NCI-H2107 treated with DMSO at 0.1 percent for 48 hours (cell line): ENCODE measurements at regions not wholly inside any gene's neighbourhood (a gene's known extent, or its start where the extent isn't known, plus 50 kb on each side); places are given as distances from the start of the nearest gene placed in this dataset.
"Not testable (repeated sequence)": the region's sequence is repeated elsewhere in the genome, so short reads cannot be mapped to it uniquely, and the experiment has no call there.

Source experiments
- DNase-seq: peaks from one replicate; lab custom pipeline; 2025; ENCODE audit not compliant: unreplicated experiment; lab: John Stamatoyannopoulos, UW

DNA sequence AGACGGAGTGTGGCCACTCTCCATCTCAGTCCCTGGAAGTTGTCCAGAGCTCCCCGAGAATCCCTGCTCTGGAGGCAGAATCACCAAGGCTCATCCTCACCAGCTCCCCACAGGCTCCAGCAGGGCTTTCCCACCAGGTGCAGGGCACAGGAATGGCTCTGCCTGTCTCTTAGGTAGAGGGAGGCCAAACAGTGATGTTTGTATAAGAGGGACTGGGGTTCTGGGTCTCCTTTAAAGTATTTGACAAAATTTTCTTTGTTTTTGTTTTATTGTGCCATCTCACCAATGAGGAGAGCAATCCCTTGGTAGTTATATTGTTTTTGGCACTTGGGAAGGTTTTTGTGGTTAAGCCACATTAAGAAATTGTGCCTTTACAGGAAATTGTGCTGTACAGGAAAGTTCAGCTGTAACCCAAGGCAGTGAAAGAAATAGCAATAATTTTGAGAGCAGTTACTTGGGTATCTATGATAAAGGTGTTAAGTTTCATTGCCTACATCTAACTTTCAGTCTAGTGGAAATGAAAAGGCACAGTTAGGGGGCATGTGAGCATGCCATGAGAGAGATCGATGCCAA lies 219.3 kb upstream of the PRSS58 start:
- DNase-seq = no peak

DNA sequence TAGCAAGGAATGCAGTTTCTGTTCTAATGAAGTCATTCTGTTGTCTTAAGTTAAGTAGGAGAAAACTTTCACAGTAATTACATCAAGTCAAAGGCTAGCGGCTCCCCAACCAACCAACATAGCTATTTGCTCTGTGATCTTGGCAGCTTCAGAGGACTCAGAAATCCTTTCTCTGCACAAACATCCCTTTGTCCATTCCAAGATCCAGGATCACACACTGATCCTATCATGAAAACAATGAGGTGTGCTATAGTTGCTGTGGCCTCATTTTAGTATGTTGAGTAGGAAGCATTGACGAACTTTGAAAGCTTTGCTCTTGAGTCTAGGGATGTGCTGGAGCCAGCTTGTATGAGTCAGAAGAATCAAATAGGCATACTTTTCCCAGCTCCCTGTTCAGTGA lies 218.2 kb upstream of the PRSS58 start:
- DNase-seq = no peak

DNA sequence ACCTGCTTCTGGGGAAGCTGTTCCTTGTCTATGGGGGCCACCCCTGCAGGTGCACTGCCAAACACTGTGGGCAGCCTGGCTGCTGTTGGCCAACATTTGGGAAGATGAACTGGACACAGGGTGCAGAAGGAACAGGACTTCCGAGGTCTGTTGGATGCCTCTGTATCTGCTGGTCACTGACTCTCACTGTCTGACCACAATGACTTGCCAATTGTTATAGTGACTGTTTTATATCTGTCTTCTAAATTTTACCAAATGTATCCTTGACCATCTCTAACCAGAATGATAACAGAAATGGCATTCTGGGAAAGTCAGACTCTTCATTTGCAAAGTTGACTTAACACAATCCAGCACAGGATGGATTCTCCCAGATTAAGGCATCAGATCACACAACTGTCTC lies 214.0 kb upstream of the PRSS58 start:
- DNase-seq = peak; percentile 9

DNA sequence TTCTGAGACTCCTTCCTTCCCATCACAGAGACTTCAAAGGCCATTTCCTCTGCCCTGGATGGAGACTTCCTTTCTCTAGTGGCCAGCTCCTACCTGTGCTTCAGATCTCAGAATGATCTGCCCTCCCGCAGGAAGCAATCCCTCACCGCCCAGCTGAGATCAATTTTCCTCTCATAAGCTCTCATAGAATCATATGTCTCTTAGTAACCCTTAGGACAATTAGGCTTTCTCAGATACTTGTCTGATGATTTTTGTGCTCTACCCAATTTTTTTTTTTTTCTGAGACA lies 212.6 kb upstream of the PRSS58 start:
- no peak for DNase-seq

DNA sequence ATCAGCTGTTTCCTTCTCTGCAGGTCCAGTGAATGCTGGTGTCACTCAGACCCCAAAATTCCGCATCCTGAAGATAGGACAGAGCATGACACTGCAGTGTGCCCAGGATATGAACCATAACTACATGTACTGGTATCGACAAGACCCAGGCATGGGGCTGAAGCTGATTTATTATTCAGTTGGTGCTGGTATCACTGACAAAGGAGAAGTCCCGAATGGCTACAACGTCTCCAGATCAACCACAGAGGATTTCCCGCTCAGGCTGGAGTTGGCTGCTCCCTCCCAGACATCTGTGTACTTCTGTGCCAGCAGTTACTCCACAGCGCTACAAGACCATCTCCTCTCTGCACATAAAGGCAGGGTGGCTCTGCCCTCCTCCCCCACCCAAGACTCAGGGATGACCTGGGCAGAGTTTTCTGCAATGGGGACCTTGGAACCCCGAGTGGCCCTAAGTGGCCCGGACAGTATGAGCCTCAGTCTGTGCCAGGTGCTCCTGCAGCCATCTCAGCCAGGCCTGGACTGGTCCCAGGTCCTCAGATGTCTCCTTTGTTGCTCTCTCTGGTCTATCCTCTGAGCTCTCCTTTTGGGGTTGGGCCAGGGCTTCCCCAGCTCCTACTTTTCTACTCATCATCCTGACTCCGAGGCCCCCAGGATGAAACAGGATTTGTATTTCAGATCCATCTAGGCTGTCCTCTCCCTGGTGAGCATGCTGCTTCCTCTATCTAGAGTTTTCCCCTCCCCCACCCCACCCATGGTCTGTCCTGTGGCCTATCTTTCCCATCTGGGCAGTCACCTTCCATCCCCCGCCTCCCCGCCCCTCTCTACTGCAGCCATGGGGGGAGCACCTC lies 212.1 kb upstream of the PRSS58 start:
- DNase-seq = no peak

DNA sequence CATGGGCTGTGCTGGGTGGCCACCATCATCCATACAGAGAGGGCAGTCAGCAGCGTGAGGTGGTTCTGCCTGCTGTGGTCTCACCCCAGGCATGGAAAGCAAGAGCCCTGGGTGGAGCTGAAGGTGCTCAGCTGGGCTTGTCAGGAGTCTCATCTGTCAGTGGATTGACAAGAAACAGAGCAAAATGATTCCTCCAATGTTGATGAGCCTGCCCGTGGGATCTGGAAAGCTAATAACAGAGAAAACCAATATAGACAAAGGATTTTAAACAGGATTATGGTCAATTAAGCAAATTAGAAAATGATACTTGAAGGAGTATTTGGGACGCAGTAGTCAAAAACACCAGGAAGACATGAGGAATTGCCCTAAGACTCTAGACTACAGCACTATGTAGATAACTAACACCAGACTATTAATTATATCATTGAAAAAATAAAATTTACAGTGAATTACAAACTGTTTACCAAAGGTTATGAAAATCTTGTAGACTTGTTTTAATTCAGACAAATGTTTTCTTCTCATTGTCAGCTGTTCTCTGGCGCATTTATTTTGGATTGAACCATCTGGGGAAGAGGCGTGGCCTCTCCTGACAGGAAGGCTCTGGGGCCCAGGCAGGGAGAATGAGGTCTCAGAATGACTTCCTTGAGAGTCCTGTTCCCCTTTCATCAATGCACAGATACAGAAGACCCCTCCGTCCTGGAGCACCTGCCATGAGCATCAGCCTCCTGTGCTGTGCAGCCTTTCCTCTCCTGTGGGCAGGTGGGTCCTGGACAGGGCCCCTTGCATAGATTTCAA lies 211.2 kb upstream of the PRSS58 start:
- no peak for DNase-seq

DNA sequence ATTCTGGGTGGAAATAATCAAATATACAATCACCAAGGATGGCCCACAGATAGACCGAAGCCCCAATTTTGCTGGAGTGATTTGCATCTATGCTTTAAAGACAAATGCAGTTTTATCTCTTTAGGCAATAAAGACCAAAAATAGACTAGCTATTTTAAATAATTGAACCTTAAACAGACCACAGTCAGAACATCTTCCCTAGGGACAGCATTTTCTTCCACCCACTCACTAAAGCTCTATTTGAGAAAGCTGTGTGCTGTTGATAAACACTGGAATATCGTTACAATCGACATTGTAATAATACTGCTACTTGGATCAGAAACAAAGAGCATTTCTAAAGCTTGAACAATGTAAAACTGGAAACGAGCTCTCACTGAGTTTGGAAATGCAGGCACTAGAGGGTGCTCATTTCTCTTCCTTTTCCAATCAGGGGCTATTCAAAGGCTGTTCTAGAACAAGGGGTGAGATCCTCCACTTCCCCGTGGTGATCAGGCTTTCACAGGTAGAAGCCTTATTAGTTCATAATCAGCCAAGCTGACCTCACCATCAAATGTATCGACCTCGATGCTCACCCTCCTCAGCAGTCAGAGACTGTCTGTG lies 209.3 kb upstream of the PRSS58 start:
- DNase-seq = not testable (repeated sequence)

DNA sequence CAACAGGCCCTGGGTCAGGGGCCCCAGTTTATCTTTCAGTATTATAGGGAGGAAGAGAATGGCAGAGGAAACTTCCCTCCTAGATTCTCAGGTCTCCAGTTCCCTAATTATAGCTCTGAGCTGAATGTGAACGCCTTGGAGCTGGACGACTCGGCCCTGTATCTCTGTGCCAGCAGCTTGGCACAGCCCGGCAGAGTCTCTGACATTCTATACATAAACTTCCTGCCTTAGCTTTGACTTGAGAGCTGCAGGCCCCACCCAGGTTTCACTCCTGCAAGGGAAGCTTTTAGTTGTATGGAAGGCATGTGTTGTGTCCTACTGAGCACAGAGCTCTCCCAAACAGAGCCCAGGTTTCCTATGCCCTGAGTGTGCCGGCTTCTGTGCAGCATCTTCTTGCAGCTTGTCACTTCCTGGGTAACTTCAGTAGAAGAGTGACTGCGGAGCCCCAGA lies 205.6 kb upstream of the PRSS58 start:
- no peak for DNase-seq

DNA sequence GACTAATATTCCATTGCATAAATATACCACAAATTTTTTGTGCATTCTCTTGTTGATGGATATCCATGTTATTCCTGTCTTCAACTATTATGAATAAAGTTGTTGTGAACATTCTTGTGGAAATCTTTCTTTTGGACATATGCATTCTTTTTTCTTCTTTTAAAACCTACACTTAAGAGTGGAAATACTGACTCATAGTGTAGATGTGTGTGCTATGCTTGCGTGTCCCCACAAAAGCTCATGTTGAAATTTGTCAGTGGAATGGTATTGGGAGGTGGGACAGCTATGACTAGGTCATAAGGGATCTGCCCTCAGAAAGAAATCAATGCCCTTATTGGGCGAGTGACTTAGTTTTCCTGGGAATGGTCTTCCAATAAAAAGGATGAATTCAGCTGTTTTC lies 203.6 kb upstream of the PRSS58 start:
- no peak for DNase-seq

DNA sequence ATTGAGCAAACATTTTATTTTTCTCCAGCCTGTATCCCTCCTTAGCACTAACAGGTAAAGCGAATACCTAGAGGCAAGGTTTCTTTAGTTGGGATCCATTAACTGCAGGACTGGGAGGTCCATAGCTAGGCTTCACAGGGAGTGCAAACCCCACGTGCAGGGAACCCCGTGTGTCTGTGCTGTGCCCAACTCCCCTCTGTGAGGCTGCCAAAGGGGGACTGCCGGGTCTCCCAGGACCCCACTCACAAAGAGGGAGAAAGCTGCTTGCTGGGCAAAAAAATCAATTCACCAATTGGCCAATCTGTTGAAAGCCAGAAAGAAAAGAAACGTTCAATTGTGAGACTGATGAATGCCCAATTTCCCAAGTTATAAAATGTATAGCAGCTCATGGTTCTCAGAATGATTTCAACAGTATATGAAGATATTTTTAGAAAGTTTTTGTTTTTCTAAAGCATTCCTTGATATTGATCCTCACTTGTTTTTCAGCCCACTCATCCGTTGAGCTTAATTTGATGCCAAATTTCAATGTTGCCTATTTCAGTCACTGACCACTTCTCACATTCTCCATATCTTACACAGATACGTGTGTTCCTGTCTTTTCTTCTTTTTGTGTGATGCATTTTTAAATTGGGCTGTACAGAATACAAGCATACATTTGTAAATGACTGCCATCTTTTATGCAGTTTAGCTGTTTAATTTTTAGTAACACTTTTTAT lies 202.7 kb upstream of the PRSS58 start:
- DNase-seq = no peak

DNA sequence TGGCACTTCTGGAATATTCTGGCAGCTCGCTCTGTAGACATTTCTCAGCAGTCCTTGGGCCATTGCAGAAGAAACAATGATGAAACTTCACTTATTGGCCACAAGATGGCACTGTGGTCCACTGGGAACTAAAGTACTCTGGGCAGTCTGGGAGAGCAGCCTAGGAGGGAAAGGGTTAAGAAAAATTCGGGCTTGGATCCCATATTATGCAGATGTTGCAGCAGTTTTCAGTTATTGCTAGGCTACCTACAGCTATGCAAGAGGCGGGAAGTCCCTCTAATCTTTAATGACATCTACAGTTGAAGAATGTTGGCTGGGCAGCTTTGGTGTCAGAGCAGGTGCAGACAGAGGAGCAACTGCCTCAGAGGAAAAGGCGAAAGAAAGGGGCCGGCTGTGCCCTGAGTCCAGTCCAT lies 201.7 kb upstream of the PRSS58 start:
- DNase-seq = peak; percentile 1

DNA sequence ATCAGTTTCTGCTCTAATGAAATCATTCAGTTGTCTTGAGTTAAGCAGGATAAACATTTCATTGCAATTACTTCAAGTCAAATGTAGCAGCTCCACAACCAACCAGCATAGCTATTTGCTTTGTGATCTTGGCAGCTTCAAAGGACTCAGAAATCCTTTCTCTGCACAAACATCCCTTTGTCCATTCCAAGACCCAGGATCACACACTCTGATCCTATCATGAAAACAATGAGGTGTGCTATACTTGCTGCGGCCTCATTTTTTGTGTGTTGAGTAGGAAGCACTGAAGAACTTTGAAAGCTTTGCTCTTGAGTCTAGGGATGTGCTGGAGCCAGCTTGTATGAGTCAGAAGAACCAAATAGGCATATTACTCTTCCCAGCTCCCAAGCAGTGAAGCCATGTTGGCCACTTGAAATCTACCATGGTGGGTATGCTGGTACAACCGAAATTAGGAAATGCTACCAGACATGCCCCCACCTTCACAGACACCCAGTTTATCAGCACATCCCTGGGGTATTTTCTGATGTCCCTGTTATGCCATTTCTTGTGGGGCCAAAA lies 199.4 kb upstream of the PRSS58 start:
- DNase-seq = no peak

DNA sequence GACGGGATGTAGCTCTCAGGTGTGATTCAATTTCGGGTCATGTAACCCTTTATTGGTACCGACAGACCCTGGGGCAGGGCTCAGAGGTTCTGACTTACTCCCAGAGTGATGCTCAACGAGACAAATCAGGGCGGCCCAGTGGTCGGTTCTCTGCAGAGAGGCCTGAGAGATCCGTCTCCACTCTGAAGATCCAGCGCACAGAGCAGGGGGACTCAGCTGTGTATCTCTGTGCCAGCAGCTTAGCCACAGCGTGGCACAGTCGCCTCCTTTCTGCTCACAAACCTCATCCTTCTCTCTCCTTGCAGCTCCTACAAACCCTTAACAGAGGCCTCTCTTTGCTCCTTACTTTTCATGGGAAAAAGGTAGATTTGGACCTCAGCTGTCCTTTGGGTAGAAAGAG lies 197.5 kb upstream of the PRSS58 start:
- DNase-seq = no peak

DNA sequence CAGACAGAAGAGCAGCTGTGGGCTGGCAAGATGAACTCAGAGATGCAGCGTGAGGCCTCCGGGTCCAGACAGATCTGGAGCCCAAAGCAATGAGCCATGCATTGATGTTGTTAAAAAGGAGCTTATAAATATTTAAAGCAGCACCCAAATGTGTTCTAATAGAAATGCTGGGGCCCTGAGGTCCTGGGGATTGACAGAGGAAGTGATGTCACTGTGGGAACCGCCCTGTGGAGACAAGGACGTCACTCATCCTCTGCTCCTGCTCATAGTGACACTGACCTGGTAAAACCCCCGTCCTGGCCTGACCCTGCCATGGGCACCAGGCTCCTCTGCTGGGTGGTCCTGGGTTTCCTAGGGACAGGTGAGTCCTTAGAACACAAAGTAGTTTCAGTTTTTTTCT lies 197.0 kb upstream of the PRSS58 start:
- DNase-seq = no peak

DNA sequence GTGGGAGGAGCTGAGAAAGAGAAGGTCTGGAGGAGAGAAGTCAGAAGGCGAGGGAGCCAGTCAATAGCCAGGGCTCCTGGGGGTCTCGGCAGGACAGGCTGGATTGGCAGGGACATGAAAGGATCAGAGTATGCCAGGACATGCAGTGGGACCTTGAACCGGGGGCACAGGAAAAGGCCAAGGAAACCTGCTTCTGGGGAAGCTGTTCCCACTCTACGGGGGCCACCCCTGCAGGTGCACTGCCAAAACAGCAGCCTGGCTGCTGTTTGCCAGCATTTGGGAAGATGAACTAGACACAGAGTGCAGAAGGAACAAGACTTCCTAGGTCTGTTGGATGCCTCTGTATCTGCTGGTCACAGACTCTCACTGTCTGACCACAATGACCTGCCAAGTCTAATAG lies 194.9 kb upstream of the PRSS58 start:
- no peak for DNase-seq

DNA sequence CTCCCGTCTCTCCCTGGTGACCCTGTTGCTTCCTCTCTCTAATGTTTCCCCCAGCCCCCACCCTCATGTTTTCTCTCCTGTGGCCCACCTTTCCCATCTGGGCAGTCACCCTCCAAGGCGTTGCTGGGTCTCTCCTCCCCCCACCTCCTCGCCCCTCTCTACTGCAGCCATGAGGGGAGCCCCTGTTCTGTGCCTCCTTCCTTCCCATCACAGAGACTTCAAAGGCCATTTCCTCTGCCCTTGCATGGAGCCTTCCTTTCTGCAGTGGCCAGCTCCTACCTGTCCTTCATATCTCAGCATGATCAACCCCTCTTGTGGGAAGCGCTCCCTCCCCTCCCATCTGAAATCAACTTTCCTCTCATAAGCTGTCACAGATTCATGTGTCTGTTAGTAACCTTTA lies 194.0 kb upstream of the PRSS58 start:
- no peak for DNase-seq

DNA sequence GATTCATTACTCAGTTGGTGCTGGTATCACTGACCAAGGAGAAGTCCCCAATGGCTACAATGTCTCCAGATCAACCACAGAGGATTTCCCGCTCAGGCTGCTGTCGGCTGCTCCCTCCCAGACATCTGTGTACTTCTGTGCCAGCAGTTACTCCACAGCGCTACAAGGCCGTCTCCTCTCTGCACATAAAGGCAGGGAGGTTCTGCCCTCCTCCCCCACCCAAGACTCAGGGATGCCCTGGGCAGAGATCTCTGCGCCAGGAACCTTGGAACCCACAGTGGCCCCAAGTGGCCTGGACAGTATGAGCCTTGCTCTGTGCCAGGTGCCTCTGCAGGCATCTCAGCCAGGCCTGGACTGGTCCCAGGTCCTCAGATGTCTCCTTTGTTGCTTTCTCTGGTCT lies 193.4 kb upstream of the PRSS58 start:
- DNase-seq = no peak

DNA sequence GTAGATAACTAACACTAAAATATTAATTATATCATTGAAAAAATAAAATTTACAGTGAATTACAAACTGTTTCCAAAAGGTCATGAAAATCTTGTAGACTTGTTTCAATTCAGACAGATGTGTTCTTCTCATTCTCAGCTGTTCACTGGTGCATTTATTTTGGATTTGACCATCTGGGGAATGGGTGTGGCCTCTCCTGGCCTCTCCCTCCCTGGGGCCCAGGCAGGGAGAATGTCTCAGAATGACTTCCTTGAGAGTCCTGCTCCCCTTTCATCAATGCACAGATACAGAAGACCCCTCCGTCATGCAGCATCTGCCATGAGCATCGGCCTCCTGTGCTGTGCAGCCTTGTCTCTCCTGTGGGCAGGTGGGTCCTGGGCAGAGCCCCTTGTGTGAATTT lies 192.8 kb upstream of the PRSS58 start:
- DNase-seq = no peak

DNA sequence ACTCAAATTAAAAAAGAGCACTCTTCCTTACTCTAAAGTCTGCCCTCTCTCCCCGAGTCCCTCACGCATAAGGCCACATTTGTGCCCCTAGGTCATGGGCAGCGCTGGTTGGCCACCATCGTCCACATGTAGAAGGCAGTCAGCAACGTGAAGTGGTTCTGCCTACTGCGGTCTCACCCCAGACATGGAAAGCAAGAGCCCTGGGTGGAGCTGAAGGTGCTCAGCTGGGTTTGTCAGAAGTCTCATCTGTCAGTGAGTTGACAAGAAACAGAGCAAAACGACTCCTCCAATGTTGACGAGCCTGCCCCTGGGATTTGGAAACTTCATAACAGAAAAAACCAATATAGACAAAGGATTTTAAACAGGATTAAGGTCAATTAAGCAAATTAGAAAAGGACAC lies 192.3 kb upstream of the PRSS58 start:
- no peak for DNase-seq

DNA sequence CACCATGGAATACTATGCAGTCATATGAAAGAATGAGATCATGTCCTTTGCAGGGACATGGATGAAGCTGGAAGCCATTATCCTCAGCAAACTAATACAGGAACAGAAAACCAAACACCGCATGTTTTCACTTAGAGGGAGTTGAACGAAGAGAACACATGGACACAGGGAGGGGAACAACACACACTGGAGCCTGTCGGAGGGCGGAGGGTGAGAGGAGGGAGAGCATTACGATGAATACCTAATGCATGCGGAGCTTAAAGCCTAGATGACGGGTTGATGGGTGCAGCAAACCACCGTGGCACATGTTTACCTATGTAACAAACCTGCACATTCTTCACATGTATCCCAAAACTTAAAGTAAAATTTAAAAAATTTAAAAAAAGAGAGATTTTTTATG lies 191.0 kb upstream of the PRSS58 start:
- DNase-seq = not testable (repeated sequence)

DNA sequence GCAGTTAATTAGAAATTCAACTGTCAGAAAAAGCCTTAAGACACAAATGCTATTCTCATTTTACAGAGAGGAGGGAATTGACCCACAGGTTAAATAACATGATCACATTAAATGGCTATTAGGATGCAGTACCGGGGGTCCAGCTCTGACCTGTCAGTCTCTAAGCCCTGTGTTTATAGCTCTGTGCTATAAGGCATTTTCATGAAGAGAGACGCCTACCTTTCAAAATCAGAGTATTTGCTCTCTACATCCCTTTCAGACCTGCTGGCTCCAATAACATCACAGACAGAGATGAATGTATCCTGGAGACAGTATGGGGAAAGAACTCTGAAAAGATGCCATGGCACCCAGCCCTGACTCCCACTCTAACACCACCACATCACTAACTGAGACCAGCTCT lies 189.9 kb upstream of the PRSS58 start:
- no peak for DNase-seq
